ENCODE measurements at regions not wholly inside any gene's neighbourhood (a gene's known extent, or its start where the extent isn't known, plus 50 kb on each side); places are given as distances from the start of the nearest gene placed in this dataset.

- TF ChIP-seq POLR2A (IDR thresholded peaks at IDR 0.05), result no peak
- no peak for TF ChIP-seq POLR2AphosphoS5 (IDR thresholded peaks at IDR 0.05)
- TF ChIP-seq CTCF (IDR thresholded peaks at IDR 0.05), result no peak
Observed at GRCh38 chr5:57422993-57423392, 59.6 kb downstream of the ACTBL2 start.

Measured in prostate gland (tissue), 2 donors.